ENCODE measurements at regions not wholly inside any gene's neighbourhood (a gene's known extent, or its start where the extent isn't known, plus 50 kb on each side); places are given as distances from the start of the nearest gene placed in this dataset.

- DNase-seq (ENCODE audit: low read depth in 4 of 4, low spot score in 1 of 4), result no peak
Measured at GRCh38 chr5:167794121-167794520, 497.3 kb upstream of the WWC1 start.

- no peak for DNase-seq (ENCODE audit: low read depth in 4 of 4, low spot score in 1 of 4)
Measured at GRCh38 chr5:167796672-167797071, 494.8 kb upstream of the WWC1 start.

GRCh38 chr5:167797933-167798332, 493.5 kb upstream of the WWC1 start:
- DNase-seq (ENCODE audit: low read depth in 4 of 4, low spot score in 1 of 4), result no peak

- no peak for DNase-seq (ENCODE audit: low read depth in 4 of 4, low spot score in 1 of 4)
Measured at GRCh38 chr5:167798448-167798847, 493.0 kb upstream of the WWC1 start.

- DNase-seq (ENCODE audit: low read depth in 4 of 4, low spot score in 1 of 4), result no peak
Measured at GRCh38 chr5:167800427-167800826, 491.0 kb upstream of the WWC1 start.

- DNase-seq (ENCODE audit: low read depth in 4 of 4, low spot score in 1 of 4), result no peak
Measured at GRCh38 chr5:167801999-167802398, 489.4 kb upstream of the WWC1 start.

GRCh38 chr5:167802755-167803431, 488.6 kb upstream of the WWC1 start:
- no peak for DNase-seq (ENCODE audit: low read depth in 4 of 4, low spot score in 1 of 4)

GRCh38 chr5:167804512-167805220, 486.8 kb upstream of the WWC1 start:
- DNase-seq (ENCODE audit: low read depth in 4 of 4, low spot score in 1 of 4), result no peak

GRCh38 chr5:167810573-167810972, 480.9 kb upstream of the WWC1 start:
- DNase-seq (ENCODE audit: low read depth in 4 of 4, low spot score in 1 of 4), result no peak

GRCh38 chr5:167812871-167813270, 478.6 kb upstream of the WWC1 start:
- DNase-seq (ENCODE audit: low read depth in 4 of 4, low spot score in 1 of 4), result no peak

- DNase-seq (ENCODE audit: low read depth in 4 of 4, low spot score in 1 of 4), result no peak
Measured at GRCh38 chr5:167813389-167813788, 478.1 kb upstream of the WWC1 start.

GRCh38 chr5:167814040-167814439, 477.4 kb upstream of the WWC1 start:
- no peak for DNase-seq (ENCODE audit: low read depth in 4 of 4, low spot score in 1 of 4)

- DNase-seq (ENCODE audit: low read depth in 4 of 4, low spot score in 1 of 4), result no peak
Measured at GRCh38 chr5:167814828-167815227, 476.6 kb upstream of the WWC1 start.

- DNase-seq (ENCODE audit: low read depth in 4 of 4, low spot score in 1 of 4), result no peak
Measured at GRCh38 chr5:167816354-167816753, 475.1 kb upstream of the WWC1 start.

- no peak for DNase-seq (ENCODE audit: low read depth in 4 of 4, low spot score in 1 of 4)
Measured at GRCh38 chr5:167816864-167817263, 474.6 kb upstream of the WWC1 start.

- no peak for DNase-seq (ENCODE audit: low read depth in 4 of 4, low spot score in 1 of 4)
Measured at GRCh38 chr5:167819406-167819805, 472.0 kb upstream of the WWC1 start.

GRCh38 chr5:167820101-167820990, 471.1 kb upstream of the WWC1 start:
- no peak for DNase-seq (ENCODE audit: low read depth in 4 of 4, low spot score in 1 of 4)

- DNase-seq (ENCODE audit: low read depth in 4 of 4, low spot score in 1 of 4), result no peak
Measured at GRCh38 chr5:167821151-167821550, 470.3 kb upstream of the WWC1 start.

GRCh38 chr5:167821669-167822068, 469.8 kb upstream of the WWC1 start:
- DNase-seq (ENCODE audit: low read depth in 4 of 4, low spot score in 1 of 4), result no peak

GRCh38 chr5:167822241-167822640, 469.2 kb upstream of the WWC1 start:
- DNase-seq (ENCODE audit: low read depth in 4 of 4, low spot score in 1 of 4), result no peak

- no peak for DNase-seq (ENCODE audit: low read depth in 4 of 4, low spot score in 1 of 4)
Measured at GRCh38 chr5:167823405-167823804, 468.0 kb upstream of the WWC1 start.

GRCh38 chr5:167827766-167828165, 463.7 kb upstream of the WWC1 start:
- no peak for DNase-seq (ENCODE audit: low read depth in 4 of 4, low spot score in 1 of 4)
